K562 (cell line): ENCODE measurements at regions not wholly inside any gene's neighbourhood (a gene's known extent, or its start where the extent isn't known, plus 50 kb on each side); places are given as distances from the start of the nearest gene placed in this dataset.

Source experiments
- ATAC-seq: fragments of 200-7000 bp; cut with Tn5 transposase; 3 replicates; pipeline ENCODE4 v1.9.1; 2020; ENCODE audit warnings: moderate library complexity
- BruUV-seq: library from RNA; stranded (reverse); fragments of 400-500 nt; replicated peaks from 2 replicates; lab custom pipeline; 2021; lab: Mats Ljungman, UMichigan
- CTCF ChIA-PET: fragments of 300-600 bp; formaldehyde crosslinking; extraction: SDS; loops from one replicate; lab custom pipeline; 2021; ENCODE audit warnings: low intra/inter-chr PET ratio; lab: Yijun Ruan, JAX
- POLR2A ChIA-PET: fragments of 300-600, 350-650 bp; sonication (Branson Sonifier 250); formaldehyde crosslinking; extraction: SDS; loops from one replicate; lab custom pipeline; 2021; ENCODE audit warnings: antibody characterized with exemption, inconsistent platforms; lab: Yijun Ruan, JAX
- DNase-seq, 4 experiments: peaks; one replicate each; pipeline versions ENCODE4 v3.0.0 to v3.0.0-alpha.2; 2011 to 2018; ENCODE audit warnings: low spot score in 3 of 4, mixed read lengths in 3 of 4; ENCODE audit errors: extremely low read depth in 1 of 4
- FAIRE-seq: peaks from 2 replicates; lab custom pipeline; 2011; peaks lifted over from hg19 to GRCh38; lab: Jason Lieb, UNC
- H2AFZ ChIP-seq: 2 replicates; pipeline ENCODE4 v1.6.0; 2011; ENCODE audit warnings: low read depth, low read length, control low read depth, inconsistent platforms
- H3K27ac ChIP-seq: fragments of 200-600 bp; 3 replicates; pipeline ENCODE4 v1.8.0; 2011; ENCODE audit warnings: low read depth, mild to moderate bottlenecking, control low read depth, inconsistent platforms, low read length, moderate library complexity, mixed read lengths; ENCODE audit errors: extremely low read depth
- H3K27me3 ChIP-seq, 2 experiments: fragments of 300-600 bp in 1 of 2; 2 replicates in 1 of 2; 3 replicates in 1 of 2; pipeline versions ENCODE4 v1.6.0 to v1.8.0; 2011; ENCODE audit warnings: inconsistent platforms in 2 of 2, low read length in 2 of 2, mild to moderate bottlenecking in 1 of 2, mixed read lengths in 1 of 2, moderate library complexity in 1 of 2; ENCODE audit not compliant: control insufficient read depth in 2 of 2, insufficient read depth in 2 of 2
- H3K36me3 ChIP-seq: fragments of 300-600 bp; 3 replicates; pipeline ENCODE4 v1.8.0; 2011; ENCODE audit warnings: mild to moderate bottlenecking, low read length, inconsistent platforms; ENCODE audit not compliant: control insufficient read depth, insufficient read depth
- H3K4me1 ChIP-seq, 2 experiments: fragments of 200-600 bp in 1 of 2; replicated peaks in 1 of 2; 2 replicates in 1 of 2; 3 replicates in 1 of 2; pipeline versions ENCODE4 v1.5.1 to v1.8.0; 2011; ENCODE audit warnings: inconsistent platforms in 2 of 2, low read length in 2 of 2, mild to moderate bottlenecking in 1 of 2, mixed read lengths in 1 of 2, moderate library complexity in 1 of 2; ENCODE audit not compliant: control insufficient read depth in 2 of 2, insufficient read depth in 2 of 2
- H3K4me2 ChIP-seq: 2 replicates; pipeline ENCODE4 v1.6.1; 2011; ENCODE audit warnings: low read length, control low read depth, inconsistent platforms, mixed read lengths; ENCODE audit not compliant: insufficient read depth
- H3K4me3 ChIP-seq: fragments of 200-600 bp; sonication (generic), shearing (Covaris generic); 2 replicates; pipeline ENCODE4 v1.5.1; 2016; ENCODE audit warnings: control low read depth, inconsistent platforms
- H3K79me2 ChIP-seq: fragments of 200-600 bp; 3 replicates; pipeline ENCODE4 v1.8.0; 2011; ENCODE audit warnings: low read length, inconsistent platforms; ENCODE audit not compliant: control insufficient read depth, insufficient read depth
- H3K9ac ChIP-seq, 2 experiments: 2 replicates each; pipeline versions ENCODE4 v1.6.0 to v1.6.1; 2011; ENCODE audit warnings: low read depth in 2 of 2, low read length in 2 of 2, control low read depth in 1 of 2, inconsistent platforms in 1 of 2, mild to moderate bottlenecking in 1 of 2, mixed read lengths in 1 of 2; ENCODE audit not compliant: insufficient read depth in 1 of 2
- H3K9me1 ChIP-seq: one replicate; pipeline ENCODE4 v1.6.0; 2011; ENCODE audit warnings: inconsistent platforms, mild to moderate bottlenecking, low read length, moderate library complexity; ENCODE audit not compliant: control insufficient read depth, insufficient read depth
- H3K9me3 ChIP-seq: replicated peaks from 2 replicates; pipeline ENCODE4 v1.5.1; 2011; ENCODE audit warnings: low read depth, low read length, inconsistent platforms; ENCODE audit not compliant: control insufficient read depth, insufficient read depth
- H4K20me1 ChIP-seq: replicated peaks from 2 replicates; pipeline ENCODE4 v1.6.1; 2011; ENCODE audit warnings: low read length, inconsistent platforms, mixed read lengths; ENCODE audit not compliant: control insufficient read depth, insufficient read depth
- CBX8 ChIP-seq: fragments of 200-600 bp; sonication (generic); IDR thresholded peaks from 2 replicates; pipeline ENCODE4 v1.6.1; 2012; ENCODE audit warnings: borderline replicate concordance, mixed run types, low read depth, mild to moderate bottlenecking, moderate library complexity, mixed read lengths, low read length, control low read depth, inconsistent platforms; ENCODE audit not compliant: poor library complexity, severe bottlenecking; ENCODE audit errors: extremely low read depth
- DPF2 ChIP-seq: fragments of 450-650 bp; IDR thresholded peaks from 2 replicates; pipeline ENCODE4 v1.6.1; 2016
- EHMT2 ChIP-seq: fragments of 450-650 bp; IDR thresholded peaks from 2 replicates; pipeline ENCODE4 v1.6.1; 2018; ENCODE audit warnings: antibody characterized with exemption
- ESRRB ChIP-seq: fragments of 250-450 bp; sonication (Bioruptor Pico); IDR thresholded peaks from 2 replicates; pipeline ENCODE4 v1.5.0; 2020; ENCODE audit warnings: mild to moderate bottlenecking, moderate library complexity, borderline replicate concordance
- GATAD2B ChIP-seq: fragments of 450-650 bp; IDR thresholded peaks from 2 replicates; pipeline ENCODE4 v1.6.1; 2017; ENCODE audit warnings: mild to moderate bottlenecking, borderline replicate concordance
- HSF4 ChIP-seq: fragments of 250-450 bp; sonication (Bioruptor Pico); IDR thresholded peaks from 2 replicates; pipeline ENCODE4 v2.1.2; 2022; ENCODE audit warnings: mild to moderate bottlenecking, moderate library complexity, borderline replicate concordance
- SAFB ChIP-seq: fragments of 200-400 bp; formaldehyde crosslinking; IDR thresholded peaks from 2 replicates; pipeline ENCODE4 v1.6.1; 2017; ENCODE audit warnings: low read depth, low read length, borderline replicate concordance
- SMC3 ChIP-seq: conservative IDR thresholded peaks from 2 replicates; pipeline ENCODE4 v1.6.1; 2011; ENCODE audit warnings: low read depth, low read length, improper control_type of control experiment; ENCODE audit not compliant: insufficient read depth
- SREBF1 ChIP-seq: fragments of 150-350 bp; IDR thresholded peaks from 2 replicates; pipeline ENCODE4 v1.6.1; 2014; ENCODE audit warnings: antibody characterized with exemption, low read depth, low read length, borderline replicate concordance
- TAF7 ChIP-seq: fragments of 450-650 bp; IDR thresholded peaks from 2 replicates; pipeline ENCODE4 v1.6.1; 2016; ENCODE audit warnings: missing genetic modification characterization, missing compliant biosample characterization
- ZNF354B ChIP-seq: fragments of 250-450 bp; sonication (Bioruptor Pico); IDR thresholded peaks from 2 replicates; pipeline ENCODE4 v1.4.0; 2020
- ZNF589 ChIP-seq: fragments of 200-800 bp; sonication (Bioruptor generic); IDR thresholded peaks from 2 replicates; pipeline ENCODE4 v1.6.1; 2016; ENCODE audit warnings: low read depth, missing genetic modification characterization, missing compliant biosample characterization
- WGBS: fragments of 100-300 bp; shearing (Covaris generic); methylation state at CpG from one replicate; pipeline ENCODE4 v1.1.6; 2016; ENCODE audit warnings: low coverage, mixed read lengths; ENCODE audit not compliant: insufficient coverage; ENCODE audit errors: missing lambda C conversion rate; 5-methylcytosine and 5-hydroxymethylcytosine counted together
- in situ Hi-C: fragments of 300-500 bp; cut with MboI; formaldehyde crosslinking; loops from 4 replicates; pipeline ENCODE4 v1.15.0; 2018; ENCODE audit warnings: inconsistent platforms, mixed read lengths
- intact Hi-C: fragments of 100-400 bp; cut with micrococcal nuclease; formaldehyde crosslinking; loops from 2 replicates; pipeline ENCODE4 v1.14.2; 2022
- TF ChIP-seq, protein P1 (sequence below): fragments of 450-650 bp; formaldehyde crosslinking; IDR thresholded peaks from 2 replicates; pipeline ENCODE4 v1.4.0; 2020; ENCODE audit warnings: mild to moderate bottlenecking, mixed read lengths
- TF ChIP-seq, protein P2 (sequence below): conservative IDR thresholded peaks from 2 replicates; pipeline ENCODE4 v1.6.1; 2011; ENCODE audit warnings: low read depth, mild to moderate bottlenecking, low read length; ENCODE audit not compliant: control insufficient read depth
- TF ChIP-seq, protein P3 (sequence below): fragments of 450-650 bp; formaldehyde crosslinking; IDR thresholded peaks from 2 replicates; pipeline ENCODE4 v1.4.0; 2020; ENCODE audit warnings: mild to moderate bottlenecking

DNA sequence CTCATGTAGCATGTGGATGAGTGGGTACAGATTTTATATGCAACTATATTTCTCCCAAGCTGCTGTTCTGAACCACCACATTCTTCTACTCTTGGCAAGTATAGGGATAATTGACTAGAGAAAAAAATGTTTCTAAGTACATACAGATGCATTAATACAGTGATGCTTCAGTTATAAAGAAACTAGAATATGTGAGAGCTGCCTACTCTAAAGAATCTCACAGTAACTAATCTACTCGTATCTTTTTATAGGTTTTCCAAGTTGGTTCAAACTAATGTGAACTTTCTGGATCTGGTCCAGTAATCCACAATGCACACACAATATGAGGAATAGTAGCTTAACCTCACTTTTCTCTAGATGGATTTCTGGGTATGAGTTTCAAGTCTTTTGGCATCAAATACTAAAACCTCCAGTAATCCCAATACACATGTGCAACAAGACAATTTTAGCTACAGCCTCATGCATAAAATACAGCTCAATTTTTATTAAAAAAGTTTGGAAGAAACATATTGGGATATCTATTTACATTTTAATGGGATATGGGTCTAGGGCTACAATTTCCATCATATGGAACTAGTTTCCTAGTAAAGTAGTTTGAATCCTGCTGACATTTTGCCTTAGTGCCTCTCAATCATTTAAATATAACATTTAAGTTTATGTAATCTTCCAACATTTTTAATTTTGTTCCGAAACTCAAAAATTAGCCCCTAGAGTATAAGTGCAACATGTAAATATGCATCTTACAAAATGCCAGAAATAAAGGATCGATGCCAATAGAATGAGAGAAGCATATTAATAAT lies 2209.7 kb downstream of the LRRC4C start:
- H3K9me3 ChIP-seq: no peaks in the 10 kb centered on the region
- intact Hi-C loops (no loop called here), in situ Hi-C loops (no loop called here)
- no peaks in the 10 kb centered on the region for H3K9me1 ChIP-seq
- WGBS: 0% methylated on average over 3 of the region's 3 CpGs
- no peaks in the 10 kb centered on the region for H3K27me3 ChIP-seq
- CTCF ChIA-PET: no interaction called here
- no peak for DNase-seq
- no peaks in the 10 kb centered on the region for H4K20me1 ChIP-seq
- no peak overlapping the region for H3K27ac ChIP-seq
- H3K9ac ChIP-seq: no peak overlapping the region
- TF ChIP-seq EHMT2 (no peak), TAF7 (tag) (no peak), GATAD2B (no peak), HSF4 (CRISPR knock-in tag) (no peak), ESRRB (CRISPR knock-in tag) (no peak), DPF2 (no peak), ZNF589 (CRISPR knock-in tag) (no peak), ZNF354B (CRISPR knock-in tag) (no peak), SMC3 (no peak), CBX8 (no peak), SAFB (no peak), SREBF1 (no peak)
- TF ChIP-seq, protein P1, sequence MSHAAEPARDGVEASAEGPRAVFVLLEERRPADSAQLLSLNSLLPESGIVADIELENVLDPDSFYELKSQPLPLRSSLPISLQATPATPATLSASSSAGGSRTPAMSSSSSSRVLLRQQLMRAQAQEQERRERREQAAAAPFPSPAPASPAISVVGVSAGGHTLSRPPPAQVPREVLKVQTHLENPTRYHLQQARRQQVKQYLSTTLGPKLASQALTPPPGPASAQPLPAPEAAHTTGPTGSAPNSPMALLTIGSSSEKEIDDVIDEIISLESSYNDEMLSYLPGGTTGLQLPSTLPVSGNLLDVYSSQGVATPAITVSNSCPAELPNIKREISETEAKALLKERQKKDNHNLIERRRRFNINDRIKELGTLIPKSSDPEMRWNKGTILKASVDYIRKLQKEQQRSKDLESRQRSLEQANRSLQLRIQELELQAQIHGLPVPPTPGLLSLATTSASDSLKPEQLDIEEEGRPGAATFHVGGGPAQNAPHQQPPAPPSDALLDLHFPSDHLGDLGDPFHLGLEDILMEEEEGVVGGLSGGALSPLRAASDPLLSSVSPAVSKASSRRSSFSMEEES: no peak
- TF ChIP-seq, protein P2, sequence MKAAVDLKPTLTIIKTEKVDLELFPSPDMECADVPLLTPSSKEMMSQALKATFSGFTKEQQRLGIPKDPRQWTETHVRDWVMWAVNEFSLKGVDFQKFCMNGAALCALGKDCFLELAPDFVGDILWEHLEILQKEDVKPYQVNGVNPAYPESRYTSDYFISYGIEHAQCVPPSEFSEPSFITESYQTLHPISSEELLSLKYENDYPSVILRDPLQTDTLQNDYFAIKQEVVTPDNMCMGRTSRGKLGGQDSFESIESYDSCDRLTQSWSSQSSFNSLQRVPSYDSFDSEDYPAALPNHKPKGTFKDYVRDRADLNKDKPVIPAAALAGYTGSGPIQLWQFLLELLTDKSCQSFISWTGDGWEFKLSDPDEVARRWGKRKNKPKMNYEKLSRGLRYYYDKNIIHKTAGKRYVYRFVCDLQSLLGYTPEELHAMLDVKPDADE: no peak
- TF ChIP-seq, protein P3, sequence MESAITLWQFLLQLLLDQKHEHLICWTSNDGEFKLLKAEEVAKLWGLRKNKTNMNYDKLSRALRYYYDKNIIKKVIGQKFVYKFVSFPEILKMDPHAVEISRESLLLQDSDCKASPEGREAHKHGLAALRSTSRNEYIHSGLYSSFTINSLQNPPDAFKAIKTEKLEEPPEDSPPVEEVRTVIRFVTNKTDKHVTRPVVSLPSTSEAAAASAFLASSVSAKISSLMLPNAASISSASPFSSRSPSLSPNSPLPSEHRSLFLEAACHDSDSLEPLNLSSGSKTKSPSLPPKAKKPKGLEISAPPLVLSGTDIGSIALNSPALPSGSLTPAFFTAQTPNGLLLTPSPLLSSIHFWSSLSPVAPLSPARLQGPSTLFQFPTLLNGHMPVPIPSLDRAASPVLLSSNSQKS (CRISPR knock-in tag): no peak
- TF ChIP-seq, all 486 proteins: peak for 0
- Histone ChIP-seq H3K4me3 (no peak overlapping the region), H3K4me1 (no peaks in the 10 kb centered on the region), H2AFZ (no peak overlapping the region), H3K4me2 (no peak overlapping the region), H3K79me2 (no peaks in the 10 kb centered on the region), H3K36me3 (no peaks in the 10 kb centered on the region)
- POLR2A ChIA-PET: no interaction called here
- BruUV-seq: no TSS peak
- FAIRE-seq: no peak
- ATAC-seq: no peak
